ENCODE measurements at regions not wholly inside any gene's neighbourhood (a gene's known extent, or its start where the extent isn't known, plus 50 kb on each side); places are given as distances from the start of the nearest gene placed in this dataset.

GRCh38 chr9:22170990-22171670 is 162.0 kb upstream of the CDKN2B start:
- TF ChIP-seq CEBPB (IDR thresholded peaks at IDR 0.05; ENCODE audit: low read depth) = no peak
- TF ChIP-seq CTCF (IDR thresholded peaks at IDR 0.05 in 2 of 3, conservative IDR thresholded peaks at IDR 0.05 in 1 of 3; ENCODE audit: borderline replicate concordance in 1 of 3, insufficient read depth in 1 of 3, low read depth in 2 of 3, low read length in 2 of 3) = no peak
